Neural crest cell (in vitro differentiated cells): ENCODE measurements at regions not wholly inside any gene's neighbourhood (a gene's known extent, or its start where the extent isn't known, plus 50 kb on each side); places are given as distances from the start of the nearest gene placed in this dataset.

Experiments
- DNase-seq: peaks from one replicate; pipeline ENCODE4 v3.0.0; 2021; ENCODE audit warnings: low read depth, mixed read lengths, low spot score
- H3K27ac Mint-ChIP-seq: one replicate; pipeline ENCODE4 v1.8.0; 2021; ENCODE audit warnings: mild to moderate bottlenecking, mixed read lengths; ENCODE audit not compliant: unreplicated experiment
- H3K27me3 Mint-ChIP-seq: 2 replicates; pipeline ENCODE4 v1.8.0; 2021; ENCODE audit warnings: low read depth, mild to moderate bottlenecking, mixed read lengths
- H3K36me3 Mint-ChIP-seq: 2 replicates; pipeline ENCODE4 v1.8.0; 2021; ENCODE audit warnings: low read depth, mild to moderate bottlenecking, mixed read lengths
- H3K4me1 Mint-ChIP-seq: 2 replicates; pipeline ENCODE4 v1.8.0; 2021; ENCODE audit warnings: mixed read lengths
- H3K4me3 Mint-ChIP-seq: one replicate; pipeline ENCODE4 v1.8.0; 2021; ENCODE audit warnings: mild to moderate bottlenecking, mixed read lengths
- H3K9me3 Mint-ChIP-seq: 2 replicates; pipeline ENCODE4 v1.8.0; 2021; ENCODE audit warnings: mixed read lengths
- CTCF ChIP-seq: fragments of 200-600 bp; sonication (generic); conservative IDR thresholded peaks from 2 replicates; pipeline ENCODE4 v1.5.0; 2021; ENCODE audit warnings: antibody characterized with exemption, mild to moderate bottlenecking

- Mint-ChIP-seq H3K4me3 (no peak overlapping the region), H3K27ac (no peak overlapping the region), H3K36me3 (peaks cover 2% of the 10 kb centered on the region), H3K27me3 (no peaks in the 10 kb centered on the region), H3K9me3 (peaks cover 4% of the 10 kb centered on the region), H3K4me1 (no peaks in the 10 kb centered on the region)
- no peak for DNase-seq
- no peak for TF ChIP-seq CTCF
Observed at GRCh38 chr1:105359457-105359856, 1609.8 kb downstream of the AMY1C start.

GRCh38 chr1:105362438-105362837 lies 1612.7 kb downstream of the AMY1C start:
- Mint-ChIP-seq H3K4me1 (no peaks in the 10 kb centered on the region), H3K4me3 (no peak overlapping the region), H3K27me3 (no peaks in the 10 kb centered on the region), H3K9me3 (peaks cover 4% of the 10 kb centered on the region), H3K27ac (no peak overlapping the region), H3K36me3 (peaks cover 2% of the 10 kb centered on the region)
- TF ChIP-seq CTCF, result no peak
- no peak for DNase-seq

DNA sequence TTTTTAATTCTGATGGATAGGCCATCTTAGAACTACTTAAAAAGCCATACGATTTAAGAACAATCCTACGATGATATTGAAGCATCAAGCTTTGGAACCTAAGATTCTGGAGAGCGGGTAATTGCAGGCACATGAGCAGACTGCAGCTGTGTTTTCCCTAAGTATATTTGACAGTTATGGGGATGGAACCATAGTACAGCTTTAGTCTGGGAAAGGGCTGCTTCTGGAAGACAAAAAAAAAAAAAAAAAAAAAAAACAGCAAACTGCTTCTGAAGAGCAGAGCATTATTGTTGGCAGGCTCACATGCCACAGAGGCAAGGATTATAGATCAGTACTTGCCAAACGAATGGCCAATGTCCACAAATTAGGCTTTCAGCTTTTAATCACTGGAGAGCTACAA lies 1618.7 kb downstream of the AMY1C start:
- H3K27ac Mint-ChIP-seq, result no peak overlapping the region
- H3K36me3 Mint-ChIP-seq, result no peaks in the 10 kb centered on the region
- TF ChIP-seq CTCF, result no peak
- no peaks in the 10 kb centered on the region for H3K9me3 Mint-ChIP-seq
- H3K27me3 Mint-ChIP-seq, result no peaks in the 10 kb centered on the region
- H3K4me1 Mint-ChIP-seq, result no peaks in the 10 kb centered on the region
- DNase-seq, result no peak
- no peak overlapping the region for H3K4me3 Mint-ChIP-seq

- Mint-ChIP-seq H3K27me3 (no peaks in the 10 kb centered on the region), H3K9me3 (peaks cover 2% of the 10 kb centered on the region), H3K36me3 (no peaks in the 10 kb centered on the region), H3K4me3 (no peak overlapping the region), H3K27ac (no peak overlapping the region), H3K4me1 (no peaks in the 10 kb centered on the region)
- TF ChIP-seq CTCF, result no peak
- DNase-seq, result no peak
Observed at GRCh38 chr1:105373681-105374080, 1624.0 kb downstream of the AMY1C start.

DNA sequence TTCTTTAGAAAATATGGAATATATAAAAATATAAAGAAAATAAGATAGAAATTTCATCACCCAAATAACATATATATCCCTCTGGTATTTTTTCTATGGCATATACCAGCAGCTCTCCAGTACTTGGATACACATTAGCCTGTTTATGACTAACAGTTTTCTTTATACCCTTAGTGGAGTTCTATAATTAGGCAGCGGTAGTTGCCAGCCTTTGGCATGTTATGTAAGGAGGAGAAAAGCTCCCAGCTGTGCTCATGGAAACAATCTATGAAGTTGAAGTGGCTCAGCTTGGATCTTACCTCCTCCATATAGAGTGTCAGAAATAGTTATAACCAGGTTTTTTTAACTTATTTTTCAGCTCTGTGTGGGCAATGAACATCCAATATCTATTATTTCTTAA lies 1636.8 kb downstream of the AMY1C start:
- Mint-ChIP-seq H3K4me3 (no peak overlapping the region), H3K4me1 (no peaks in the 10 kb centered on the region), H3K9me3 (peaks cover 2% of the 10 kb centered on the region), H3K27me3 (no peaks in the 10 kb centered on the region), H3K27ac (no peak overlapping the region), H3K36me3 (no peaks in the 10 kb centered on the region)
- no peak for TF ChIP-seq CTCF
- no peak for DNase-seq

GRCh38 chr1:105396001-105396400 lies 1646.3 kb downstream of the AMY1C start:
- Mint-ChIP-seq H3K27ac (no peak overlapping the region), H3K4me1 (no peaks in the 10 kb centered on the region), H3K36me3 (peaks cover 2% of the 10 kb centered on the region), H3K4me3 (no peak overlapping the region), H3K27me3 (no peaks in the 10 kb centered on the region), H3K9me3 (peaks cover 4% of the 10 kb centered on the region)
- DNase-seq, result no peak
- no peak for TF ChIP-seq CTCF
